ENCODE measurements at regions not wholly inside any gene's neighbourhood (a gene's known extent, or its start where the extent isn't known, plus 50 kb on each side); places are given as distances from the start of the nearest gene placed in this dataset.

DNA sequence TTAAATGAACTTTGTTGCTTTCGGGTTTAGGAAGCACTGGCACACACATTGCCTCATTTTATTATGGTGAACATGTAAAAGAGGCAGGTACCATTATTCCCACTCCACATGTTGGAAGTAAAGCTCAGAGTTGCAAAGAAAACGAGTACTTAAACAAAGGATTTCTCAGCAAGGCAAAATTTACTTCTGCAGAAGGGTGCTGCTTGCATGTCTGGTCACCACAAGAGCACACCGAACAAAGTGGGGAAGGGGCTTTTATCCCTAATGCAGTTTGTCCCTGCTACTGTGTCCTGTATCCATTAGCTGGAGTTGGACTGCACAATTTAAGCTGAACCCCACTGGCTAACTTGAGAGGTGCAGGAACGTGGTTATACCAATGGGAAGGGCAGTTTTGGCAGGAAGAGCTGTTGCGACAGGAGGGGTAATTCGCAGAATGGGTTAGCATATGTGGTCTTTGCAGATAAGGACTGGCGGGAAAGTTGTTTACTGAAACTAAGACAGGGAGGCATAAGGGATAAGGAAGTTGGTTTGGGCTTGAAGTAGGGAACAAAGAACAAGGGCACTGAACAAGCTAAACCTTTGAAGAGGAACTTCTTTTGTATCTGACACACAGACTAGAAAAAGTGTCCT lies 545.5 kb downstream of the UQCRFS1 start:
- no peaks in the 10 kb centered on the region for H3K9me3 ChIP-seq
- H3K36me3 ChIP-seq, result no peaks in the 10 kb centered on the region
- H3K27ac ChIP-seq, result no peak overlapping the region
- no peak overlapping the region for H3K4me3 ChIP-seq
- H3K4me1 ChIP-seq, result no peaks in the 10 kb centered on the region
- intact Hi-C loops (cut with DNase I), result no loop called here
- no peak for TF ChIP-seq POLR2A (IDR thresholded peaks at IDR 0.05)
- TF ChIP-seq POLR2AphosphoS5 (IDR thresholded peaks at IDR 0.05; ENCODE audit: insufficient read depth in 1 of 2, low read depth in 1 of 2), result no peak
- TF ChIP-seq, protein P1, sequence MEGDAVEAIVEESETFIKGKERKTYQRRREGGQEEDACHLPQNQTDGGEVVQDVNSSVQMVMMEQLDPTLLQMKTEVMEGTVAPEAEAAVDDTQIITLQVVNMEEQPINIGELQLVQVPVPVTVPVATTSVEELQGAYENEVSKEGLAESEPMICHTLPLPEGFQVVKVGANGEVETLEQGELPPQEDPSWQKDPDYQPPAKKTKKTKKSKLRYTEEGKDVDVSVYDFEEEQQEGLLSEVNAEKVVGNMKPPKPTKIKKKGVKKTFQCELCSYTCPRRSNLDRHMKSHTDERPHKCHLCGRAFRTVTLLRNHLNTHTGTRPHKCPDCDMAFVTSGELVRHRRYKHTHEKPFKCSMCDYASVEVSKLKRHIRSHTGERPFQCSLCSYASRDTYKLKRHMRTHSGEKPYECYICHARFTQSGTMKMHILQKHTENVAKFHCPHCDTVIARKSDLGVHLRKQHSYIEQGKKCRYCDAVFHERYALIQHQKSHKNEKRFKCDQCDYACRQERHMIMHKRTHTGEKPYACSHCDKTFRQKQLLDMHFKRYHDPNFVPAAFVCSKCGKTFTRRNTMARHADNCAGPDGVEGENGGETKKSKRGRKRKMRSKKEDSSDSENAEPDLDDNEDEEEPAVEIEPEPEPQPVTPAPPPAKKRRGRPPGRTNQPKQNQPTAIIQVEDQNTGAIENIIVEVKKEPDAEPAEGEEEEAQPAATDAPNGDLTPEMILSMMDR (IDR thresholded peaks at IDR 0.05), result no peak
- H3K27me3 ChIP-seq, result no peaks in the 10 kb centered on the region
- DNase-seq (ENCODE audit: extremely low spot score in 2 of 2), result no peak

DNA sequence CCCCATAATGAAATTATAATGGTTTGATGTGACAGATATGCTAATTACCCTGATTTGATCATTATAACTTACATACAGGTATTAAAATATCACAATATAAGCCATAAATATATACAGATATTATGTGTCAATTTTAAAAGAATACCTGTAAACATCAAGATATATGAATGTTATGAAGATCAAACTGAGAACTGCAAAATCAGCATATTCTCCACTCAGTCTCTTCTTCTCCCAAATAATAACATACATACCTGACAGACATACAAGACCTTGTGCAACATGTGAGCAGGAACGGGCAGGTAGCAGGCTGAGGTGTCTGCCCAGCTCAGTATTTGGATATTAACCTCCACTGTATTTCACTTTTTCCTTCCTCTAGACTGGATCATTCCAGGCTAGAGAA lies 547.2 kb downstream of the UQCRFS1 start:
- Histone ChIP-seq H3K4me1 (no peaks in the 10 kb centered on the region), H3K27ac (no peak overlapping the region), H3K4me3 (no peak overlapping the region), H3K36me3 (no peaks in the 10 kb centered on the region), H3K27me3 (no peaks in the 10 kb centered on the region), H3K9me3 (no peaks in the 10 kb centered on the region)
- intact Hi-C loops (cut with DNase I), result no loop called here
- DNase-seq (ENCODE audit: extremely low spot score in 2 of 2), result no peak
- TF ChIP-seq POLR2AphosphoS5 (IDR thresholded peaks at IDR 0.05; ENCODE audit: insufficient read depth in 1 of 2, low read depth in 1 of 2) (no peak), POLR2A (IDR thresholded peaks at IDR 0.05) (no peak)
- TF ChIP-seq, protein P1 (IDR thresholded peaks at IDR 0.05), result no peak

DNA sequence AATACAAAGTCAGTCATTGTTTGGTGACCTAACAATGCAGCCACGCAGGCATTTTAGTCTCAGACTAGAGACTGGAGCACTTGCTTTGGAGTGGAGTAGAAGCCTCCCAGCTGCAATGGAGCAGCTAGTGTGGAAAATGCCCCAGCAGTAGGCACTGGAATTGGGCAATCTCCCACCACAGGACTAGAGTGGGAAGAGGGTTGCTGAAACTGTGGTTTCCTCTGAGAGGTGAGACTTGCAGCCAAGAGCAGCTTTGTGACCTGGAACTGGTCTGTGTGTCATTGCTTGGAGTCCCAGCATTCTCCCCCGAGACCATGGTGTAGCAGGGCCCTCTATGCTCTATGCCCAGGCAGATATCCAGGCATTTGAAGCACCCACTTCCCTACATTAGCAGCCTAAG lies 556.3 kb downstream of the UQCRFS1 start:
- TF ChIP-seq, protein P1 (IDR thresholded peaks at IDR 0.05), result no peak
- no peak for TF ChIP-seq POLR2A (IDR thresholded peaks at IDR 0.05)
- TF ChIP-seq POLR2AphosphoS5 (IDR thresholded peaks at IDR 0.05; ENCODE audit: insufficient read depth in 1 of 2, low read depth in 1 of 2), result no peak
- no peak overlapping the region for H3K27ac ChIP-seq
- no peaks in the 10 kb centered on the region for H3K4me1 ChIP-seq
- no peaks in the 10 kb centered on the region for H3K36me3 ChIP-seq
- no peak for DNase-seq (ENCODE audit: extremely low spot score in 2 of 2)
- H3K27me3 ChIP-seq, result no peaks in the 10 kb centered on the region
- intact Hi-C loops (cut with DNase I), result no loop called here
- H3K9me3 ChIP-seq, result peaks cover 9% of the 10 kb centered on the region
- no peak overlapping the region for H3K4me3 ChIP-seq

- Histone ChIP-seq H3K4me1 (no peaks in the 10 kb centered on the region), H3K36me3 (no peaks in the 10 kb centered on the region), H3K4me3 (no peak overlapping the region), H3K27me3 (no peaks in the 10 kb centered on the region), H3K9me3 (peaks cover 9% of the 10 kb centered on the region), H3K27ac (no peak overlapping the region)
- TF ChIP-seq, protein P1 (IDR thresholded peaks at IDR 0.05), result no peak
- TF ChIP-seq POLR2AphosphoS5 (IDR thresholded peaks at IDR 0.05; ENCODE audit: insufficient read depth in 1 of 2, low read depth in 1 of 2) (no peak), POLR2A (IDR thresholded peaks at IDR 0.05) (no peak)
- intact Hi-C loops (cut with DNase I), result no loop called here
- DNase-seq (ENCODE audit: extremely low spot score in 2 of 2), result no peak
Observed at GRCh38 chr19:28655054-28655453, 557.9 kb downstream of the UQCRFS1 start.

DNA sequence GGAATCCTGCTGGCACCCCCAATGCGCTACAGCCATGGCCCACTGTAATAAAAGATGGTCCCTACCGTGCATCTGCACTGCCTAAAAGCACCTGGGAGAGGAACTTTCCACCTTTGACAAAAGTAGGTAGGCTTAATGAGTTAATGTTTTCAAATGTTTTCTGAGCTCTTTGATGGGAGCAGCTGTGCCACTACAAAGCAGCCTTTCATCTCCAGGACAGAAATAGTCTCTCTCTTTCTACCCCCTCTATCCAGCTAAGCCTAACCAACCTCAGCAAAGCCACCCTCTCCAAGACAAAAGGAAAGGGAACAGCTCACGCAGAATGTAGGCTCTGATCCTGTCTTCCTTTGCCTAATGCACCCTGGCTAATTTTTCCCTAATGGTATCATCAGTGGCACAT lies 560.2 kb downstream of the UQCRFS1 start:
- no peak for TF ChIP-seq POLR2AphosphoS5 (IDR thresholded peaks at IDR 0.05; ENCODE audit: insufficient read depth in 1 of 2, low read depth in 1 of 2)
- TF ChIP-seq, protein P1 (IDR thresholded peaks at IDR 0.05), result no peak
- TF ChIP-seq POLR2A (IDR thresholded peaks at IDR 0.05), result no peak
- Histone ChIP-seq H3K4me3 (no peak overlapping the region), H3K27ac (no peak overlapping the region), H3K36me3 (no peaks in the 10 kb centered on the region), H3K4me1 (no peaks in the 10 kb centered on the region), H3K27me3 (no peaks in the 10 kb centered on the region), H3K9me3 (no peaks in the 10 kb centered on the region)
- no peak for DNase-seq (ENCODE audit: extremely low spot score in 2 of 2)
- intact Hi-C loops (cut with DNase I), result no loop called here

Measured in vagina (tissue), 2 donors.